ENCODE measurements at regions not wholly inside any gene's neighbourhood (a gene's known extent, or its start where the extent isn't known, plus 50 kb on each side); places are given as distances from the start of the nearest gene placed in this dataset.

- TF ChIP-seq CTCF (IDR thresholded peaks at IDR 0.05; ENCODE audit: borderline replicate concordance, extremely low read depth, low read length, poor library complexity, severe bottlenecking) (no peak), EZH2 (IDR thresholded peaks at IDR 0.05; ENCODE audit: borderline replicate concordance, low read depth, low read length, severe bottlenecking) (no peak)
Observed at GRCh38 chr5:79859588-79859987, 131.5 kb downstream of the MTX3 start.

All from DND-41 (cell line).